ENCODE measurements at regions not wholly inside any gene's neighbourhood (a gene's known extent, or its start where the extent isn't known, plus 50 kb on each side); places are given as distances from the start of the nearest gene placed in this dataset.

DNA sequence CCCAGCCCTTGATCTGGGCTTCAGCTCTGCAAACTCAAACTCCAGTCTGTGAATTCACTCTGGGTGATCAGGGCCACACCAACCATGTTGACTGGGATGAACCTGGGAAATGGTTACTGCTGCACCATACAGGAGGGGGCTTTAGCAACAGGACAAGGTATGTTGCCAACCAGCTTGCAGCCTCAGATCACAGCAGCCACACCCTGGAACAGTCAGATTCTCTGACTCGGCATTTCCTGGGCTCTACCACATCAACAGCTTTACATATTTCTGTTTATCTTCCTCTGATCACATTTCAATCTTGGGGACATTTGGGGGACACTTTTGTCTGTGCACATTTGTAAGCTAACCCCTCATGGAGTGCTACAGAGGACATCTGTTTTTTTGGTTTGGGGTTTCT is 267.0 kb upstream of the NCAM1 start:
- H4K91ac ChIP-seq (ENCODE audit: insufficient read depth, low read depth, low read length): no peak overlapping the region
- TF ChIP-seq, protein P1, sequence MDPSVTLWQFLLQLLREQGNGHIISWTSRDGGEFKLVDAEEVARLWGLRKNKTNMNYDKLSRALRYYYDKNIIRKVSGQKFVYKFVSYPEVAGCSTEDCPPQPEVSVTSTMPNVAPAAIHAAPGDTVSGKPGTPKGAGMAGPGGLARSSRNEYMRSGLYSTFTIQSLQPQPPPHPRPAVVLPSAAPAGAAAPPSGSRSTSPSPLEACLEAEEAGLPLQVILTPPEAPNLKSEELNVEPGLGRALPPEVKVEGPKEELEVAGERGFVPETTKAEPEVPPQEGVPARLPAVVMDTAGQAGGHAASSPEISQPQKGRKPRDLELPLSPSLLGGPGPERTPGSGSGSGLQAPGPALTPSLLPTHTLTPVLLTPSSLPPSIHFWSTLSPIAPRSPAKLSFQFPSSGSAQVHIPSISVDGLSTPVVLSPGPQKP (IDR thresholded peaks at IDR 0.05; ENCODE audit: borderline replicate concordance, low read depth, low read length): no peak
- TF ChIP-seq RCOR1 (IDR thresholded peaks at IDR 0.05; ENCODE audit: insufficient replicate concordance, low read length) (no peak), NFE2L2 (IDR thresholded peaks at IDR 0.05; ENCODE audit: low read depth, low read length) (no peak), MXI1 (IDR thresholded peaks at IDR 0.05; ENCODE audit: borderline replicate concordance, low read depth, low read length) (no peak)
- no peaks in the 10 kb centered on the region for H3K27me3 ChIP-seq (ENCODE audit: control insufficient read depth, insufficient read depth, low read length)
- ChIA-PET CTCF (no interaction called here), POLR2A (ENCODE audit: unreplicated experiment) (no interaction called here)
- H3K4me1 ChIP-seq (ENCODE audit: control insufficient read depth, insufficient read depth, low read length): no peaks in the 10 kb centered on the region
- H2AK9ac ChIP-seq (replicated peaks; ENCODE audit: low read depth, low read length, poor library complexity): no peak overlapping the region
- ATAC-seq (ENCODE audit: low read depth) (no peak), DNase-seq (no peak)
- no peaks in the 10 kb centered on the region for H3K79me1 ChIP-seq (ENCODE audit: low read depth in 1 of 2, low read length in 2 of 2)
- no peak overlapping the region for H4K5ac ChIP-seq (ENCODE audit: low read depth, low read length)
- no peak overlapping the region for H3K27ac ChIP-seq (ENCODE audit: insufficient read depth, low read length)
- H3K9ac ChIP-seq (ENCODE audit: low read depth, low read length): no peak overlapping the region
- no peak overlapping the region for H3K23ac ChIP-seq (ENCODE audit: low read depth, low read length)
- H2AFZ ChIP-seq (replicated peaks; ENCODE audit: low read length, poor library complexity): no peak overlapping the region
- no peak overlapping the region for H2BK15ac ChIP-seq (ENCODE audit: low read depth, low read length)
- H3K4ac ChIP-seq (ENCODE audit: low read depth, low read length): no peak overlapping the region
- H4K20me1 ChIP-seq (ENCODE audit: insufficient read depth, low read length): no peaks in the 10 kb centered on the region
- BruUV-seq (replicated peaks): no TSS peak
- no peaks in the 10 kb centered on the region for H3K9me1 ChIP-seq (ENCODE audit: insufficient read depth, low read length)
- no peak overlapping the region for H3K14ac ChIP-seq (replicated peaks; ENCODE audit: low read depth, low read length)
- no peak overlapping the region for H2BK20ac ChIP-seq (ENCODE audit: low read depth, low read length)
- H2AK5ac ChIP-seq (ENCODE audit: low read depth, low read length): no peak overlapping the region
- H3K36me3 ChIP-seq (ENCODE audit: control insufficient read depth, insufficient read depth, low read length): no peaks in the 10 kb centered on the region
- H3K4me2 ChIP-seq (ENCODE audit: low read depth, low read length): no peak overlapping the region
- H2BK120ac ChIP-seq (ENCODE audit: low read depth, low read length): no peak overlapping the region
- no CpG with 5 or more reads among the region's 1 CpG for WGBS, 2 experiments (ENCODE audit: extremely low coverage in 2 of 2, insufficient read length in 1 of 2)
- no peak overlapping the region for H3K4me3 ChIP-seq (ENCODE audit: insufficient read depth, low read depth, low read length)
- H3K18ac ChIP-seq (ENCODE audit: low read depth, low read length): no peak overlapping the region
- H2BK5ac ChIP-seq (ENCODE audit: low read depth, low read length, poor library complexity, severe bottlenecking): no peak overlapping the region
- H3K56ac ChIP-seq (ENCODE audit: extremely low read depth, insufficient read depth, low read length): no peak overlapping the region
- in situ Hi-C loops (cut with MboI; ENCODE audit: low sequenced_read_pairs) (no loop called here), dilution Hi-C loops (cut with HindIII; ENCODE audit: low sequenced_read_pairs, unreplicated experiment) (no loop called here), intact Hi-C loops (cut with micrococcal nuclease) (no loop called here)
- H3K9me3 ChIP-seq (ENCODE audit: control insufficient read depth, insufficient read depth, low read length): no peaks in the 10 kb centered on the region
- H4K8ac ChIP-seq (ENCODE audit: low read depth in 2 of 2, low read length in 2 of 2): no peak overlapping the region
